Tibial nerve (tissue), 4 donors: ENCODE measurements at regions not wholly inside any gene's neighbourhood (a gene's known extent, or its start where the extent isn't known, plus 50 kb on each side); places are given as distances from the start of the nearest gene placed in this dataset.

Experiments
- CTCF ChIP-seq, 5 experiments: fragments of 200-600 bp in 3 of 5; fragments of 450-650 bp in 2 of 5; sonication (generic) in 3 of 5; IDR thresholded peaks; one replicate each; pipeline ENCODE4 v1.5.1; 2016 to 2019; ENCODE audit warnings: antibody characterized with exemption in 5 of 5, mild to moderate bottlenecking in 3 of 5, moderate library complexity in 2 of 5
- EP300 ChIP-seq, 2 donors: sonication (generic); formaldehyde crosslinking; IDR thresholded peaks; one replicate each; pipeline ENCODE4 v1.6.1; 2017; ENCODE audit warnings: antibody characterized with exemption in 2 of 2, mild to moderate bottlenecking in 1 of 2
- POLR2A ChIP-seq, 2 donors: fragments of 450-650 bp; IDR thresholded peaks; one replicate each; pipeline ENCODE4 v1.6.1; 2017; ENCODE audit warnings: antibody characterized with exemption in 2 of 2, mild to moderate bottlenecking in 2 of 2, moderate library complexity in 2 of 2

- TF ChIP-seq POLR2A (IDR thresholded peaks at IDR 0.05) (no peak), CTCF (IDR thresholded peaks at IDR 0.05) (no peak), EP300 (IDR thresholded peaks at IDR 0.05) (no peak)
These were observed 270.0 kb upstream of the TCF4 start for GRCh38 chr18:55857956-55858355.
